Right lobe of liver (tissue), 4 donors: ENCODE measurements at regions not wholly inside any gene's neighbourhood (a gene's known extent, or its start where the extent isn't known, plus 50 kb on each side); places are given as distances from the start of the nearest gene placed in this dataset.

Source experiments
- POLR2A ChIP-seq: fragments of 450-650 bp; IDR thresholded peaks from one replicate; pipeline ENCODE4 v1.6.1; 2017; ENCODE audit warnings: antibody characterized with exemption, mild to moderate bottlenecking
- TF ChIP-seq, protein P1 (sequence below), 4 donors: fragments of 200-600 bp in 3 of 4; fragments of 450-650 bp in 1 of 4; IDR thresholded peaks; one replicate each; pipeline versions ENCODE4 v1.5.1 to v1.8.0; 2016 to 2022; ENCODE audit warnings: antibody characterized with exemption in 4 of 4, mild to moderate bottlenecking in 2 of 4
- donor health status: DM: no; HTN: no; CAD: no.
- donor health status: DM: no; HTN: no; CAD: no.
- donor health status: DM: no; HTN: yes; CAD: no.

DNA sequence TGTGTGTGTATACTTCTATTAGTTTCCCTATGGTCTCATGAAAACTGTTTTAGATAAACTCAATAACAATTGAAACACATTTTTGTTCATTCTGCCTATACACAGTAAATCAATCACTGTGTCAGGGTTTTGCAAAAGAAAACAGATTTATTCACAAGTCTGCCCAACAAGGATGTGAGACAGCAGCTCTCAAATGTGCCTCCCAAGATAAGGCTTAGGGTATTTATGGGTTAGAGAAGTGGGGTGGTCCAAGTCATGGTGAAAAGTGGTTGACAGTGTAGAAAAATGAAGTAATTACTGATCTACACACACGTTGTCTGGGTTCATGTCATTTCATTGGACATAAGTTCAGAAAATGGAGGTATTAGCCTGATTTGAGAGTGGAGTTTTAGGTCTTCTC lies 844.6 kb downstream of the SLITRK6 start:
- TF ChIP-seq, protein P1, sequence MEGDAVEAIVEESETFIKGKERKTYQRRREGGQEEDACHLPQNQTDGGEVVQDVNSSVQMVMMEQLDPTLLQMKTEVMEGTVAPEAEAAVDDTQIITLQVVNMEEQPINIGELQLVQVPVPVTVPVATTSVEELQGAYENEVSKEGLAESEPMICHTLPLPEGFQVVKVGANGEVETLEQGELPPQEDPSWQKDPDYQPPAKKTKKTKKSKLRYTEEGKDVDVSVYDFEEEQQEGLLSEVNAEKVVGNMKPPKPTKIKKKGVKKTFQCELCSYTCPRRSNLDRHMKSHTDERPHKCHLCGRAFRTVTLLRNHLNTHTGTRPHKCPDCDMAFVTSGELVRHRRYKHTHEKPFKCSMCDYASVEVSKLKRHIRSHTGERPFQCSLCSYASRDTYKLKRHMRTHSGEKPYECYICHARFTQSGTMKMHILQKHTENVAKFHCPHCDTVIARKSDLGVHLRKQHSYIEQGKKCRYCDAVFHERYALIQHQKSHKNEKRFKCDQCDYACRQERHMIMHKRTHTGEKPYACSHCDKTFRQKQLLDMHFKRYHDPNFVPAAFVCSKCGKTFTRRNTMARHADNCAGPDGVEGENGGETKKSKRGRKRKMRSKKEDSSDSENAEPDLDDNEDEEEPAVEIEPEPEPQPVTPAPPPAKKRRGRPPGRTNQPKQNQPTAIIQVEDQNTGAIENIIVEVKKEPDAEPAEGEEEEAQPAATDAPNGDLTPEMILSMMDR (IDR thresholded peaks at IDR 0.05): no peak
- TF ChIP-seq POLR2A: no peak
